DND-41 (cell line): ENCODE measurements at regions not wholly inside any gene's neighbourhood (a gene's known extent, or its start where the extent isn't known, plus 50 kb on each side); places are given as distances from the start of the nearest gene placed in this dataset.

Experiments
- ATAC-seq: fragments of 200-7000 bp; cut with Tn5 transposase; 3 replicates; pipeline ENCODE4 v1.9.1; 2021; ENCODE audit warnings: low read depth; ENCODE audit not compliant: insufficient read depth
- DNase-seq: peaks from one replicate; pipeline ENCODE4 v3.0.0-alpha.2; 2020
- H2AFZ ChIP-seq: 2 replicates; pipeline ENCODE4 v1.6.0; 2012; ENCODE audit warnings: low read depth, low read length
- H3K27ac ChIP-seq: 2 replicates; pipeline ENCODE4 v1.5.1; 2012; ENCODE audit warnings: low read length, inconsistent platforms
- H3K27me3 ChIP-seq: fragments of 200-600 bp; sonication (generic); 2 replicates; pipeline ENCODE4 v1.6.0; 2012; ENCODE audit warnings: low read length, mild to moderate bottlenecking, inconsistent platforms; ENCODE audit not compliant: insufficient read depth, poor library complexity
- H3K36me3 ChIP-seq: 2 replicates; pipeline ENCODE4 v1.5.1; 2012; ENCODE audit warnings: low read length, inconsistent platforms; ENCODE audit not compliant: insufficient read depth
- H3K4me1 ChIP-seq: 2 replicates; pipeline ENCODE4 v1.5.1; 2012; ENCODE audit warnings: mild to moderate bottlenecking, low read length; ENCODE audit not compliant: insufficient read depth
- H3K4me2 ChIP-seq: 2 replicates; pipeline ENCODE4 v1.6.0; 2012; ENCODE audit warnings: mild to moderate bottlenecking, moderate library complexity, low read length, inconsistent platforms; ENCODE audit not compliant: insufficient read depth
- H3K4me3 ChIP-seq, 2 experiments: fragments of 200-600 bp in 1 of 2; shearing (Covaris generic) in 1 of 2; 2 replicates each; pipeline ENCODE4 v1.5.1; 2012 to 2016; ENCODE audit warnings: inconsistent platforms in 2 of 2, low read length in 2 of 2, mild to moderate bottlenecking in 2 of 2, low read depth in 1 of 2, moderate library complexity in 1 of 2
- H3K79me2 ChIP-seq: 2 replicates; pipeline ENCODE4 v1.6.0; 2012; ENCODE audit warnings: low read length, inconsistent platforms; ENCODE audit not compliant: insufficient read depth
- H3K9ac ChIP-seq: 2 replicates; pipeline ENCODE4 v1.6.0; 2012; ENCODE audit warnings: low read depth, mild to moderate bottlenecking, inconsistent platforms, low read length, moderate library complexity
- H3K9me3 ChIP-seq: 2 replicates; pipeline ENCODE4 v1.5.1; 2012; ENCODE audit warnings: low read length, moderate library complexity, mild to moderate bottlenecking, inconsistent platforms; ENCODE audit not compliant: insufficient read depth, severe bottlenecking
- H4K20me1 ChIP-seq: 2 replicates; pipeline ENCODE4 v1.6.0; 2012; ENCODE audit warnings: low read length; ENCODE audit not compliant: insufficient read depth
- CTCF ChIP-seq: IDR thresholded peaks from 2 replicates; pipeline ENCODE4 v1.5.1; 2012; ENCODE audit warnings: borderline replicate concordance, low read length, moderate library complexity, mild to moderate bottlenecking; ENCODE audit not compliant: poor library complexity, severe bottlenecking; ENCODE audit errors: extremely low read depth
- EZH2 ChIP-seq: IDR thresholded peaks from 3 replicates; pipeline ENCODE4 v1.6.1; 2012; ENCODE audit warnings: borderline replicate concordance, low read depth, mild to moderate bottlenecking, moderate library complexity, low read length, inconsistent platforms; ENCODE audit not compliant: severe bottlenecking

GRCh38 chr12:105995961-105996431, 142.8 kb downstream of the NUAK1 start:
- Histone ChIP-seq H3K4me3 (no peak overlapping the region), H3K4me2 (no peak overlapping the region), H3K36me3 (no peaks in the 10 kb centered on the region), H3K27ac (no peak overlapping the region), H2AFZ (no peak overlapping the region), H3K9ac (no peak overlapping the region), H3K27me3 (peaks cover 6% of the 10 kb centered on the region), H4K20me1 (no peaks in the 10 kb centered on the region), H3K4me1 (no peaks in the 10 kb centered on the region), H3K79me2 (no peaks in the 10 kb centered on the region), H3K9me3 (no peaks in the 10 kb centered on the region)
- DNase-seq: no peak
- TF ChIP-seq CTCF (no peak), EZH2 (no peak)
- no peak for ATAC-seq

GRCh38 chr12:105998561-105998960, 140.2 kb downstream of the NUAK1 start:
- peaks cover 12% of the 10 kb centered on the region for H3K27me3 ChIP-seq
- ATAC-seq (no peak), DNase-seq (no peak)
- no peaks in the 10 kb centered on the region for H3K36me3 ChIP-seq
- H3K9ac ChIP-seq: no peak overlapping the region
- no peak overlapping the region for H3K27ac ChIP-seq
- H3K79me2 ChIP-seq: no peaks in the 10 kb centered on the region
- TF ChIP-seq EZH2 (no peak), CTCF (no peak)
- no peak overlapping the region for H3K4me2 ChIP-seq
- H4K20me1 ChIP-seq: no peaks in the 10 kb centered on the region
- H3K9me3 ChIP-seq: no peaks in the 10 kb centered on the region
- no peaks in the 10 kb centered on the region for H3K4me1 ChIP-seq
- H2AFZ ChIP-seq: no peak overlapping the region
- no peak overlapping the region for H3K4me3 ChIP-seq

GRCh38 chr12:106000382-106001104, 138.2 kb downstream of the NUAK1 start:
- ATAC-seq (no peak), DNase-seq (no peak)
- Histone ChIP-seq H3K27me3 (peaks cover 12% of the 10 kb centered on the region), H4K20me1 (no peaks in the 10 kb centered on the region), H3K79me2 (no peaks in the 10 kb centered on the region), H3K36me3 (no peaks in the 10 kb centered on the region), H3K9me3 (no peaks in the 10 kb centered on the region), H3K4me2 (no peak overlapping the region), H3K4me1 (no peaks in the 10 kb centered on the region), H3K4me3 (no peak overlapping the region), H2AFZ (no peak overlapping the region), H3K9ac (no peak overlapping the region), H3K27ac (no peak overlapping the region)
- TF ChIP-seq EZH2 (no peak), CTCF (no peak)
